ENCODE measurements at regions not wholly inside any gene's neighbourhood (a gene's known extent, or its start where the extent isn't known, plus 50 kb on each side); places are given as distances from the start of the nearest gene placed in this dataset.

- no peak for DNase-seq
Observed at GRCh38 chr10:108817584-108817983, 1105.7 kb downstream of the XPNPEP1 start.

GRCh38 chr10:108817135-108817534 is 1106.2 kb downstream of the XPNPEP1 start:
- DNase-seq = no peak

GRCh38 chr10:108812906-108813305 is 1110.4 kb downstream of the XPNPEP1 start:
- no peak for DNase-seq

GRCh38 chr10:108812296-108812695 is 1111.0 kb downstream of the XPNPEP1 start:
- DNase-seq = no peak

- no peak for DNase-seq
Observed at GRCh38 chr10:108808228-108808627, 1115.1 kb downstream of the XPNPEP1 start.

- no peak for DNase-seq
Observed at GRCh38 chr10:108801775-108802517, 1121.4 kb downstream of the XPNPEP1 start.

GRCh38 chr10:108801220-108801619 is 1122.1 kb downstream of the XPNPEP1 start:
- no peak for DNase-seq

- no peak for DNase-seq
Observed at GRCh38 chr10:108797573-108797972, 1125.7 kb downstream of the XPNPEP1 start.

- no peak for DNase-seq
Observed at GRCh38 chr10:108791794-108792474, 1131.4 kb downstream of the XPNPEP1 start.

GRCh38 chr10:108791030-108791429 is 1132.3 kb downstream of the XPNPEP1 start:
- DNase-seq = no peak

- no peak for DNase-seq
Observed at GRCh38 chr10:108789919-108790318, 1133.4 kb downstream of the XPNPEP1 start.

- DNase-seq = no peak
Observed at GRCh38 chr10:108789336-108789735, 1134.0 kb downstream of the XPNPEP1 start.

- DNase-seq = no peak
Observed at GRCh38 chr10:108788891-108789290, 1134.4 kb downstream of the XPNPEP1 start.

GRCh38 chr10:108787932-108788331 is 1135.4 kb downstream of the XPNPEP1 start:
- DNase-seq = no peak

- no peak for DNase-seq
Observed at GRCh38 chr10:108785011-108785410, 1138.3 kb downstream of the XPNPEP1 start.

GRCh38 chr10:108784534-108784933 is 1138.8 kb downstream of the XPNPEP1 start:
- no peak for DNase-seq

- DNase-seq = no peak
Observed at GRCh38 chr10:108783897-108784296, 1139.4 kb downstream of the XPNPEP1 start.

GRCh38 chr10:108782411-108782810 is 1140.9 kb downstream of the XPNPEP1 start:
- no peak for DNase-seq

- DNase-seq = no peak
Observed at GRCh38 chr10:108779501-108779900, 1143.8 kb downstream of the XPNPEP1 start.

GRCh38 chr10:108775911-108776475 is 1147.3 kb downstream of the XPNPEP1 start:
- DNase-seq = no peak

- no peak for DNase-seq
Observed at GRCh38 chr10:108771106-108771505, 1152.2 kb downstream of the XPNPEP1 start.

- no peak for DNase-seq
Observed at GRCh38 chr10:108765794-108766193, 1157.5 kb downstream of the XPNPEP1 start.

- DNase-seq = no peak
Observed at GRCh38 chr10:108757946-108758345, 1165.4 kb downstream of the XPNPEP1 start.

GRCh38 chr10:108755646-108756045 is 1167.7 kb downstream of the XPNPEP1 start:
- DNase-seq = no peak

Measured in femur (tissue), 1 donor.